ENCODE measurements at regions not wholly inside any gene's neighbourhood (a gene's known extent, or its start where the extent isn't known, plus 50 kb on each side); places are given as distances from the start of the nearest gene placed in this dataset.

GRCh38 chr5:145681686-145682085 lies 153.5 kb downstream of the PRELID2 start (continued):
- TF ChIP-seq DEAF1 (CRISPR knock-in tag; IDR thresholded peaks at IDR 0.05) (peak; percentile 53), EHMT2 (IDR thresholded peaks at IDR 0.05) (peak; percentile 82), ZNF551 (CRISPR knock-in tag; IDR thresholded peaks at IDR 0.05) (no peak), RAD21 (CRISPR knock-in tag; conservative IDR thresholded peaks at IDR 0.05 in 1 of 2, IDR thresholded peaks at IDR 0.05 in 1 of 2) (peak; percentile 82 to 87), SMARCA4 (IDR thresholded peaks at IDR 0.05) (peak; percentile 56; the same call in 1 of the 2 replicates), ELF4 (CRISPR knock-in tag; IDR thresholded peaks at IDR 0.05) (no peak), ZFPM2 (CRISPR knock-in tag; IDR thresholded peaks at IDR 0.05) (no peak), E2F8 (IDR thresholded peaks at IDR 0.05; ENCODE audit: low read depth, partially characterized antibody) (peak; percentile 23), SLC30A9 (CRISPR knock-in tag; IDR thresholded peaks at IDR 0.05) (no peak), ZNF57 (CRISPR knock-in tag; IDR thresholded peaks at IDR 0.05) (no peak), ZBTB33 (CRISPR knock-in tag; IDR thresholded peaks at IDR 0.05) (no peak), CBX3 (IDR thresholded peaks at IDR 0.05; ENCODE audit: borderline replicate concordance in 1 of 2, low read length in 2 of 2) (0 out of 3 replicates have a peak, but pooled peaks of 1 of the 2 experiments have one; percentile 78), JUN (IDR thresholded peaks at IDR 0.05; ENCODE audit: borderline replicate concordance, low read depth, low read length) (peak; percentile 54), JUN (CRISPR knock-in tag; IDR thresholded peaks at IDR 0.05; ENCODE audit: borderline replicate concordance) (no peak), TOE1 (IDR thresholded peaks at IDR 0.05; ENCODE audit: borderline replicate concordance) (no peak), TOE1 (CRISPR knock-in tag; IDR thresholded peaks at IDR 0.05; ENCODE audit: borderline replicate concordance, low read depth) (no peak), NCOA4 (IDR thresholded peaks at IDR 0.05; ENCODE audit: partially characterized antibody) (no peak), NONO (IDR thresholded peaks at IDR 0.05; ENCODE audit: low read depth in 2 of 2, low read length in 1 of 2) (no peak), HNRNPLL (IDR thresholded peaks at IDR 0.05; ENCODE audit: low read depth, low read length, poor library complexity, severe bottlenecking) (no peak), TRIM24 (IDR thresholded peaks at IDR 0.05) (peak; percentile 87 to 89), BRF2 (IDR thresholded peaks at IDR 0.05; ENCODE audit: borderline replicate concordance, insufficient read depth, insufficient read length) (no peak), PRPF4 (IDR thresholded peaks at IDR 0.05; ENCODE audit: insufficient read depth, low read depth, low read length, poor library complexity, severe bottlenecking) (no peak), DACH1 (IDR thresholded peaks at IDR 0.05; ENCODE audit: partially characterized antibody) (peak; percentile 54)

Measured in K562 (cell line).